Stomach (tissue), 8 donors: ENCODE measurements at regions not wholly inside any gene's neighbourhood (a gene's known extent, or its start where the extent isn't known, plus 50 kb on each side); places are given as distances from the start of the nearest gene placed in this dataset.
"Not testable (repeated sequence)": the region's sequence is repeated elsewhere in the genome, so short reads cannot be mapped to it uniquely, and the experiment has no call there.

Source experiments
- DNase-seq, 2 donors: peaks; one replicate each; pipeline versions ENCODE4 v3.0.0 to v3.0.0-alpha.2; 2013 to 2019
- H3K27ac ChIP-seq, 5 donors: fragments of 200-600 bp in 4 of 5; sonication (generic) in 4 of 5; one replicate each; pipeline ENCODE4 v1.5.1; 2013 to 2019; ENCODE audit warnings: mild to moderate bottlenecking in 1 of 5, moderate library complexity in 1 of 5
- H3K27me3 ChIP-seq, 3 donors: fragments of 200-600 bp; sonication (generic); one replicate each; pipeline ENCODE4 v1.5.1; 2017 to 2019; ENCODE audit warnings: mixed run types in 1 of 3
- H3K36me3 ChIP-seq, 4 donors: fragments of 200-600 bp; sonication (generic); 1 replicate in 3 of 4; 2 replicates in 1 of 4; pipeline ENCODE4 v1.5.1; 2016 to 2019
- H3K4me1 ChIP-seq, 4 donors: fragments of 200-600 bp; sonication (generic); one replicate each; pipeline ENCODE4 v1.5.1; 2016 to 2019
- H3K4me3 ChIP-seq, 4 donors: fragments of 200-600 bp; sonication (generic) in 3 of 4; one replicate each; pipeline ENCODE4 v1.5.1; 2016 to 2019; ENCODE audit warnings: mild to moderate bottlenecking in 1 of 4
- H3K9me3 ChIP-seq, 4 donors: fragments of 200-600 bp; sonication (generic); one replicate each; pipeline ENCODE4 v1.5.1; 2016 to 2019
- EP300 ChIP-seq: sonication (generic); formaldehyde crosslinking; IDR thresholded peaks from one replicate; pipeline ENCODE4 v1.6.1; 2017; ENCODE audit warnings: antibody characterized with exemption
- POLR2A ChIP-seq, 4 donors: fragments of 450-650 bp; IDR thresholded peaks; one replicate each; pipeline ENCODE4 v1.6.1; 2016; ENCODE audit warnings: antibody characterized with exemption in 4 of 4, control low read depth in 2 of 4, mild to moderate bottlenecking in 1 of 4, moderate library complexity in 1 of 4
- POLR2AphosphoS5 ChIP-seq, 3 donors: sonication (generic); formaldehyde crosslinking; IDR thresholded peaks; one replicate each; pipeline ENCODE4 v1.6.1; 2016; ENCODE audit warnings: antibody characterized with exemption in 3 of 3
- WGBS, 5 donors: extraction: QIAGEN DNeasy Blood & Tissue Kit in 3 of 5; methylation state at CpG; one replicate each; pipeline versions ENCODE4 v1.1.5 to v1.1.7; 2013 to 2018; 5-methylcytosine and 5-hydroxymethylcytosine counted together
- intact Hi-C: fragments of 100-400 bp; cut with DNase I; formaldehyde crosslinking; loops from one replicate; pipeline ENCODE4 v1.15.1; 2023; ENCODE audit warnings: low total_unique reads
- TF ChIP-seq, protein P1 (sequence below), 7 experiments: fragments of 450-650 bp in 4 of 7; fragments of 200-600 bp in 3 of 7; sonication (generic) in 3 of 7; IDR thresholded peaks; one replicate each; pipeline ENCODE4 v1.5.1; 2016 to 2019; ENCODE audit warnings: antibody characterized with exemption in 7 of 7, control low read depth in 2 of 7, mild to moderate bottlenecking in 1 of 7
- donor health status: healthy with polysubstance abuse.
- donor health status: Bipolar disorder and iron deficiency.
- donor health status: healthy.

DNA sequence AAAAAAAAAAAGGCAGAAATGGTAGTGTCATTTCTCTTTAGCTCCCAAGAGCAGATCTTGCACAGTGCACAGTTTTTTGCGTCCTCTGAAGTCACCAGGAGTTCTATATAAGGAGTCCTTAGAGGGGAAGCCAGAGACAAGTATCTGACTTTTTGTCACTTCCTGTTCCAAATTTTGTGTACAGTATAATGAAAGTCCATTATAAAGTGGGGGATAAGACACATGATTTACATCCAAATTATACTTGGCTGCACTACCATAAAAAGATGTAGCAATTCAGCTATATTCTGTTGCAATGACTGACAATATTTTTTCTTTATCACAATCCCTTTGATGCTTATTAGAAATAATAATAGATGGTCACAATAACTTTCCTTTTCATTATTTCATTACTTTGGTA lies 1276.9 kb upstream of the ADGRL2 start:
- DNase-seq, result no peak
- no peak overlapping the region for H3K27ac ChIP-seq
- intact Hi-C loops, result no loop called here
- WGBS, 5 donors, result 69 to 93% (median 85%) methylated on average over 1 of the region's 1 CpG
- no peaks in the 10 kb centered on the region for H3K9me3 ChIP-seq
- no peaks in the 10 kb centered on the region for H3K4me1 ChIP-seq
- H3K27me3 ChIP-seq, result no peaks in the 10 kb centered on the region
- TF ChIP-seq POLR2AphosphoS5 (IDR thresholded peaks at IDR 0.05) (no peak), POLR2A (IDR thresholded peaks at IDR 0.05) (no peak), EP300 (no peak)
- TF ChIP-seq, protein P1, sequence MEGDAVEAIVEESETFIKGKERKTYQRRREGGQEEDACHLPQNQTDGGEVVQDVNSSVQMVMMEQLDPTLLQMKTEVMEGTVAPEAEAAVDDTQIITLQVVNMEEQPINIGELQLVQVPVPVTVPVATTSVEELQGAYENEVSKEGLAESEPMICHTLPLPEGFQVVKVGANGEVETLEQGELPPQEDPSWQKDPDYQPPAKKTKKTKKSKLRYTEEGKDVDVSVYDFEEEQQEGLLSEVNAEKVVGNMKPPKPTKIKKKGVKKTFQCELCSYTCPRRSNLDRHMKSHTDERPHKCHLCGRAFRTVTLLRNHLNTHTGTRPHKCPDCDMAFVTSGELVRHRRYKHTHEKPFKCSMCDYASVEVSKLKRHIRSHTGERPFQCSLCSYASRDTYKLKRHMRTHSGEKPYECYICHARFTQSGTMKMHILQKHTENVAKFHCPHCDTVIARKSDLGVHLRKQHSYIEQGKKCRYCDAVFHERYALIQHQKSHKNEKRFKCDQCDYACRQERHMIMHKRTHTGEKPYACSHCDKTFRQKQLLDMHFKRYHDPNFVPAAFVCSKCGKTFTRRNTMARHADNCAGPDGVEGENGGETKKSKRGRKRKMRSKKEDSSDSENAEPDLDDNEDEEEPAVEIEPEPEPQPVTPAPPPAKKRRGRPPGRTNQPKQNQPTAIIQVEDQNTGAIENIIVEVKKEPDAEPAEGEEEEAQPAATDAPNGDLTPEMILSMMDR (IDR thresholded peaks at IDR 0.05), result no peak
- H3K4me3 ChIP-seq, result no peak overlapping the region
- no peaks in the 10 kb centered on the region for H3K36me3 ChIP-seq

DNA sequence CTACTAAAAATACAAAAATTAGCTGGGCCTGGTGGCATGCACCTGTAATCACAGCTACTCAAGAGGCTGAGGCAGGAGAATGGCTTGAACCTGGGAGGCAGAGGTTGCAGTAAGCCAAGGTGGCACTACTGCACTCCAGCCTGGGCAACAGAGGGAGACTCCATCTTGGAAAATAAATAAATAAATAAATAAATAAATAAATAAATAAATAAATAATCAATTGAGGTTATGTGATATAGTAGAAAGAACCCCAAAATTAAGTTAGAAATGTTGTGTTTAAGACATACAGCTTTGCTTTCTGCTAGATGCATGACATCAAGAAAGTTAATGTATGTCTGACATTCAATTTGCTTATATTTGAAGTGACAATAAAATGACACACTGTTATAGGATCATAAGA lies 1277.7 kb upstream of the ADGRL2 start:
- H3K4me3 ChIP-seq, H3K27me3 ChIP-seq, H3K9me3 ChIP-seq, H3K27ac ChIP-seq, intact Hi-C loops, H3K36me3 ChIP-seq, H3K4me1 ChIP-seq, DNase-seq: not testable (repeated sequence)

DNA sequence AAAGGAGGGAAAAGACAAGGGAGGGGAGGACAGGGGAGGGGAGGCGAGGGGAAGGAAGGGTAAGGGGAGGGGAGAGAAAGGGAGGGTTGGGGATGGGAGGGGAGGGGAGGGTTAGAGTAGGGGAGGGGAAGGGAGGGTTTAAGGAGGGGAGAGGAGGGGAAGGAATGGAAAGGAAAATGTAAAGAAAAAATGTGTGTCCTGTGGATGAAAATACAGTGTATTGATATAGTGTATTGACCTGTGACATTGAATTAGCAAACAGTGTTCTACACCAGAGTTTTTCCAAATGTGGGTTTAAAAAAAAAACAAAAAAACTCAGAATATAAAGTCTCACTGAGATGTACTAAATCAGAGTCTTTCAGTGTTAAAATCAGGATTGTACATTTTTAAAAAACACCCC lies 1279.8 kb upstream of the ADGRL2 start:
- Histone ChIP-seq H3K36me3 (no peaks in the 10 kb centered on the region), H3K27ac (no peak overlapping the region), H3K9me3 (no peaks in the 10 kb centered on the region), H3K4me1 (no peaks in the 10 kb centered on the region), H3K27me3 (no peaks in the 10 kb centered on the region), H3K4me3 (no peak overlapping the region)
- 55 to 95% (median 79%) methylated on average over 1 of the region's 1 CpG for WGBS, 5 donors
- DNase-seq, result no peak
- intact Hi-C loops, result no loop called here
- TF ChIP-seq POLR2AphosphoS5 (IDR thresholded peaks at IDR 0.05) (no peak), EP300 (no peak), POLR2A (IDR thresholded peaks at IDR 0.05) (no peak)
- TF ChIP-seq, protein P1 (IDR thresholded peaks at IDR 0.05), result no peak

DNA sequence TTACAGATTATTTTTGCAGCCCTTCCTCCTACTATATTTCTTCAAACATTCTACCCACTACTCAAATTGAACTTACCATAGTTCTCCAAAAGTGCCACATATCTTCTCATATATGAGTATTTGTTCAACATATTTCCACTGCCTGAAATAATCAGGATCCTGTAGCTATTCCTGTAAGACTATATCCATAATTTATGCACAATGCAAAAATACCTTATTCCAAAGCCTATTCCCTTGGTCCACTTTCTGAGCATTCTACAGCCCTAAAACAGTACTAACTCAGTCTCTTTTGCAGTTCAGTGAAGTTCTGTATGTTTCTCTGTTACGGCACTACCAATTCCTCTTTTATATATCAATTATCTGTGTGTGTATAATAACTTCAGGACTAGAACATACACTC lies 1283.7 kb upstream of the ADGRL2 start:
- Histone ChIP-seq H3K27ac (no peak overlapping the region), H3K4me1 (no peaks in the 10 kb centered on the region), H3K27me3 (no peaks in the 10 kb centered on the region), H3K4me3 (no peak overlapping the region), H3K9me3 (peaks cover 0 to 4% (median 0%) of the 10 kb centered on the region in 4 donors), H3K36me3 (no peaks in the 10 kb centered on the region)
- WGBS, 5 donors, result 86 to 94% (median 90%) methylated on average over 1 of the region's 1 CpG
- intact Hi-C loops, result no loop called here
- DNase-seq, result no peak
- TF ChIP-seq, protein P1 (IDR thresholded peaks at IDR 0.05), result no peak
- no peak for TF ChIP-seq POLR2AphosphoS5 (IDR thresholded peaks at IDR 0.05)
- no peak for TF ChIP-seq EP300
- no peak for TF ChIP-seq POLR2A (IDR thresholded peaks at IDR 0.05)

DNA sequence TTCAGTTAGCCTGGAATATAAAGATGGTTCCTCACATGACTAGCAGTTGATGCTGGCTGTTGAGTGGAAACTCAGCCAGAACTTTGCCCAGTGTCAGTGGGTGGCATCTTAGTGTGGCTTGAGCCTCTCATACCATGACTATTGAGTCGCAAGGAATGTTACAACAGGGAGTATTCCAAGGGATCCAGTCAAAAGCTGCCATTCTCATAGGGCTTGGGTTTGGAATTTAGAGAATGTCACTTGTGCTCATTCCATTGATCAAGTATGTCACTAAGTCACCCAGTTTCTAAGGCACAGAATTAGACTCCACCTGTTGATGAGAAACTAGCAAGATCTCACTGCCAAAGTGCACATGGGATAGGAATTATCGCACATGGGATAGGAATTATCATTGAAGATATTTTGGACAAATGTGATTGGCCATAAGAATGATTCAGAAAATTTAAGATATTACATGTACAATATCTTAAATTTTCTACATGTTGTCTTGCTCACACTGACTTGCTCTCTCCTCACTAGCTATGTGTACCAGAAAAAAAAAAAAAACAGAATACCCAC lies 1290.7 kb upstream of the ADGRL2 start:
- Histone ChIP-seq H3K4me1 (no peaks in the 10 kb centered on the region), H3K4me3 (no peak overlapping the region), H3K27ac (no peak overlapping the region), H3K36me3 (no peaks in the 10 kb centered on the region), H3K9me3 (peaks cover 0 to 4% (median 0%) of the 10 kb centered on the region in 4 donors), H3K27me3 (no peaks in the 10 kb centered on the region)
- WGBS, 5 donors, result 58 to 88% (median 81%) methylated on average over 2 of the region's 2 CpGs
- intact Hi-C loops, result no loop called here
- TF ChIP-seq POLR2A (IDR thresholded peaks at IDR 0.05), result no peak
- TF ChIP-seq POLR2AphosphoS5 (IDR thresholded peaks at IDR 0.05), result no peak
- TF ChIP-seq, protein P1 (IDR thresholded peaks at IDR 0.05), result no peak
- no peak for TF ChIP-seq EP300
- no peak for DNase-seq
